ENCODE measurements at regions not wholly inside any gene's neighbourhood (a gene's known extent, or its start where the extent isn't known, plus 50 kb on each side); places are given as distances from the start of the nearest gene placed in this dataset.

DNA sequence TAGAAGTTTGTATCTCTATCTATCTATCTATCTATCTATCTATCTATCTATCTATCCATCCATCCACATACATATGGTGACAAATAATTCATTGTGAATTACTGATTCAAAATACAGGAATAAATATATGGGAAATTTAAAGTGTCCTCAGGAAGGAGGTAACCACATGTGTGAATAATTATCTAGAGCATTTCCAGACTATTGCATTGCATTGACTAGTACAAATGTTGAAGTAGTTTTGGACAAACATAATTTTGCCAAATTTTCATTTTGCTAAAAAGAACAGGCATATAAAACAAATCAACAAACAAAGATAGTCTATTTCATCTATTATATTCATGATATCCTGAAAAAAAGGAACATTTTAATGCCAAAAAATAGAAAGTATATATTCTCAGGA lies 192.7 kb downstream of the UTRN start:
- TF ChIP-seq, protein P1, sequence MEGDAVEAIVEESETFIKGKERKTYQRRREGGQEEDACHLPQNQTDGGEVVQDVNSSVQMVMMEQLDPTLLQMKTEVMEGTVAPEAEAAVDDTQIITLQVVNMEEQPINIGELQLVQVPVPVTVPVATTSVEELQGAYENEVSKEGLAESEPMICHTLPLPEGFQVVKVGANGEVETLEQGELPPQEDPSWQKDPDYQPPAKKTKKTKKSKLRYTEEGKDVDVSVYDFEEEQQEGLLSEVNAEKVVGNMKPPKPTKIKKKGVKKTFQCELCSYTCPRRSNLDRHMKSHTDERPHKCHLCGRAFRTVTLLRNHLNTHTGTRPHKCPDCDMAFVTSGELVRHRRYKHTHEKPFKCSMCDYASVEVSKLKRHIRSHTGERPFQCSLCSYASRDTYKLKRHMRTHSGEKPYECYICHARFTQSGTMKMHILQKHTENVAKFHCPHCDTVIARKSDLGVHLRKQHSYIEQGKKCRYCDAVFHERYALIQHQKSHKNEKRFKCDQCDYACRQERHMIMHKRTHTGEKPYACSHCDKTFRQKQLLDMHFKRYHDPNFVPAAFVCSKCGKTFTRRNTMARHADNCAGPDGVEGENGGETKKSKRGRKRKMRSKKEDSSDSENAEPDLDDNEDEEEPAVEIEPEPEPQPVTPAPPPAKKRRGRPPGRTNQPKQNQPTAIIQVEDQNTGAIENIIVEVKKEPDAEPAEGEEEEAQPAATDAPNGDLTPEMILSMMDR (IDR thresholded peaks at IDR 0.05) = no peak
- TF ChIP-seq, protein P2, sequence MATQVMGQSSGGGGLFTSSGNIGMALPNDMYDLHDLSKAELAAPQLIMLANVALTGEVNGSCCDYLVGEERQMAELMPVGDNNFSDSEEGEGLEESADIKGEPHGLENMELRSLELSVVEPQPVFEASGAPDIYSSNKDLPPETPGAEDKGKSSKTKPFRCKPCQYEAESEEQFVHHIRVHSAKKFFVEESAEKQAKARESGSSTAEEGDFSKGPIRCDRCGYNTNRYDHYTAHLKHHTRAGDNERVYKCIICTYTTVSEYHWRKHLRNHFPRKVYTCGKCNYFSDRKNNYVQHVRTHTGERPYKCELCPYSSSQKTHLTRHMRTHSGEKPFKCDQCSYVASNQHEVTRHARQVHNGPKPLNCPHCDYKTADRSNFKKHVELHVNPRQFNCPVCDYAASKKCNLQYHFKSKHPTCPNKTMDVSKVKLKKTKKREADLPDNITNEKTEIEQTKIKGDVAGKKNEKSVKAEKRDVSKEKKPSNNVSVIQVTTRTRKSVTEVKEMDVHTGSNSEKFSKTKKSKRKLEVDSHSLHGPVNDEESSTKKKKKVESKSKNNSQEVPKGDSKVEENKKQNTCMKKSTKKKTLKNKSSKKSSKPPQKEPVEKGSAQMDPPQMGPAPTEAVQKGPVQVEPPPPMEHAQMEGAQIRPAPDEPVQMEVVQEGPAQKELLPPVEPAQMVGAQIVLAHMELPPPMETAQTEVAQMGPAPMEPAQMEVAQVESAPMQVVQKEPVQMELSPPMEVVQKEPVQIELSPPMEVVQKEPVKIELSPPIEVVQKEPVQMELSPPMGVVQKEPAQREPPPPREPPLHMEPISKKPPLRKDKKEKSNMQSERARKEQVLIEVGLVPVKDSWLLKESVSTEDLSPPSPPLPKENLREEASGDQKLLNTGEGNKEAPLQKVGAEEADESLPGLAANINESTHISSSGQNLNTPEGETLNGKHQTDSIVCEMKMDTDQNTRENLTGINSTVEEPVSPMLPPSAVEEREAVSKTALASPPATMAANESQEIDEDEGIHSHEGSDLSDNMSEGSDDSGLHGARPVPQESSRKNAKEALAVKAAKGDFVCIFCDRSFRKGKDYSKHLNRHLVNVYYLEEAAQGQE (IDR thresholded peaks at IDR 0.05; ENCODE audit: insufficient read depth in 1 of 2, low read depth in 2 of 2, low read length in 1 of 2) = no peak
- TF ChIP-seq POLR2AphosphoS5 (IDR thresholded peaks at IDR 0.05; ENCODE audit: low read depth, low read length) (no peak), SIN3A (IDR thresholded peaks at IDR 0.05; ENCODE audit: borderline replicate concordance, insufficient read depth, low read depth, low read length) (no peak)
